Jurkat, Clone E6-1 (cell line): ENCODE measurements at regions not wholly inside any gene's neighbourhood (a gene's known extent, or its start where the extent isn't known, plus 50 kb on each side); places are given as distances from the start of the nearest gene placed in this dataset.

Source experiments
- DNase-seq: peaks from one replicate; pipeline ENCODE4 v3.0.0-alpha.2; 2011; ENCODE audit warnings: low read depth, low spot score
- H3K4me3 ChIP-seq: 2 replicates; pipeline ENCODE4 v1.5.1; 2011; ENCODE audit warnings: mild to moderate bottlenecking, low read length, control low read depth, moderate library complexity

DNA sequence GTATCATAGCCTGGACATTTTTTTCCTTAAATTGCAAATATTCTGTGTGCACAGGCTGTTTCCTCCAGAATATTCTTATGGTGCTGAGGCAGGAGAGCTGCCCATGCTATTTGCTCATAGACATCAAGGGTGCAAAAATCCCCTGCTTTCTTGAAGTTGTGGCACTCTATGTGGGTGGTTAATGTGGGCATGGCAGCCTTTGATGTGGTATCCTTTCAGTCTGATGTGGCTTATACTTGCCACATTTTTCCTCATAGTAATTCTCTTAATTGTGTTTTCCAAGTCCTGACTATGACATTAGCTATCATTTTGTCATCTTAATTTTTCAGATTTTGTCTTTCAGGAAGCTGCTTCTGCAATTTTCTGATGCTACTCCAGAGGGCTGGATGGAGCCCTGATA, 353.3 kb downstream of the YTHDC2 start:
- DNase-seq = peak; percentile 72
- H3K4me3 ChIP-seq = no peak overlapping the region

DNA sequence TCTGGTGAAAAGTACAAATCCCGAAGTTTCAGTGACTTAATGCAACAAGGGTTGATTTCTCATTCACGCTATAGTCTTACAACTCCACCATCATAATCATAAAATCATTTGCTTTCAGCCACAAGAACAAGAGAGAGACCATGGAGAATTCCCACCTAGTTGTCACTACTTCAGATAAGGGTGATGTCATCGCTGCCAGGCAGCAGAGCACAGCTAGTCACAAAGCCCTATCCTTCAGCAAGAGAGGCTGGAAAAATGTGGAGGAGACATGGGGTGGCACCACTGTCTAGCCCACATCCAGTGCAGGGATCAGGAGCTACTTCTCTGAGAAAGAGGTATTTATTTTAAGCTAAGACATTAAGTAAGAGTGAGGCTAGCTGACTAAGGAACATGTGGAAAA, 356.1 kb downstream of the YTHDC2 start:
- H3K4me3 ChIP-seq = no peak overlapping the region
- DNase-seq = no peak

DNA sequence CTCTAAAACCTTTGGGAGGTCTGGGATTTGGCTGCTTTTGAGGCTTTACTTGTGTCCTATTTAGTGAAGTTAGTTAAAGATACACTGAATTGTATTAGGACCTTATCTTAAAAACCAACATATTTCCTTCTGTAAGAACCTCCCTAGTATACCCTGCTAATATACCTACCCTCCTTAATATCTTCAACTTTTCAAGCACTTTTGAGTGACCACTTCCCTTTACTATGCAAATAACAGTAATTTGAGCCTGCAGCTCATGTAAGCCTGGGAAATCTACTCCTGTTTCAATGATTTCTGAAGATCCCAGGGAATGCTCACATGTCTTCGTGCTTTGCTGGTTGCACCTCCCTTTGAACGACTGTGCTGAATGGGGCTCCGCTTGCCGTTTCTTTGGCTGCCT, 358.5 kb downstream of the YTHDC2 start:
- no peak for DNase-seq
- no peak overlapping the region for H3K4me3 ChIP-seq

DNA sequence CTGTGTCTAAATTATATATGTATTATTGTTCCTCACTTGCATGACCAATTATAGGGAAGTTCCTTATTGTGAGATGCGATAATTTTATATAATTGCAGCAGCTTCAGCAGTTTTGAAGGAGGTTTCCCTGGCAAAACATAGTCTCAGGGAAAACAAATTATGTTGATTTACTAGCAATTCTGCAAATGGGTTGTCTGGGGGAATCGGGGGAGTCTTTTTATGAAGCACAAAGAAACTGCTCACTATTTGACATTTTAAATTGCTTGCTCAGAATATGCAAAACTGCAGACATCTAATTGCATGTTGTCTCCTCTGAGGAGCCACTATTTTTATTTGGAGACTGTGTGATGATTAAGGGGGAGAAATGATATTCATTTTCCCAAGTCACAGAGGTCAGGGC, 361.6 kb downstream of the YTHDC2 start:
- H3K4me3 ChIP-seq = no peak overlapping the region
- no peak for DNase-seq

DNA sequence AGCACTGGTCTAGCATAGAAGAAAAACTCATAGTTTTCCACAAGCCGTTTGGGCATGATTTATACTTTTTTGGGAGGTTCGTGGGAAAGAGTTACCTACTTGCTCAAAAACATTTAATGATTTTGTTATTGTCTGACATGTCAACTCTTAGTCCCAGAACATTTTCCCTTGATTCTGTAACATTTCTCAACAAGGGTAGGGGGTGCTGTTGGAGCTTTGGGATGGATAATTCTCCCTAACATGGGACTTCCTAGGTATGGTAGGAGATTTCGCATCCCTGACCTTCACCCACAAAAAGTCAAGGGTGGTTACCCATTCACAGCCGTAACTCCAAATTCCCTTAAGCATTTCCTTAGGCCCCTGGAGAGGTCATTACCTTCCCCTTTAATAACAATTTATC, 378.0 kb downstream of the YTHDC2 start:
- no peak for DNase-seq

DNA sequence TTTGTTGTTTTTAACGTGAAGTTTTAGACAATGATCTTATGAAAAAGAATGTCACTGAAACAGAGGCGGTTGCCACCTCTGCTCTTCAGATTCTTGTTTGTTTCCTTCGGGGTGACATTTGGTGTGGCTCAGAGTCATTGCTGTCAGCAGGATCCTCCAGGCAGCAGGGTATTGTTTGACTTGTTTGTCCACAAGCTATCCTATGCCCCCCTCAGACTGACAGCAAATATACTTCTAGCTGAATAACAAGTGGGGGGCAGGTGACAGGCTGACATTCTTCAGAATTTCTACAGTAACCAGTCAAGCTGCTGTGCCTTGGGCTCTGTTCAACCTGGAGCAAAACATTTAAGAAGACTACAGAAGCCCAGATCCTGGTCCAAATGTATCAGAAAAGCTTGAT, 383.3 kb downstream of the YTHDC2 start:
- no peak for DNase-seq

More for the DNA sequence above, 378.0 kb downstream of the YTHDC2 start:
- H3K4me3 ChIP-seq = no peak overlapping the region

DNA sequence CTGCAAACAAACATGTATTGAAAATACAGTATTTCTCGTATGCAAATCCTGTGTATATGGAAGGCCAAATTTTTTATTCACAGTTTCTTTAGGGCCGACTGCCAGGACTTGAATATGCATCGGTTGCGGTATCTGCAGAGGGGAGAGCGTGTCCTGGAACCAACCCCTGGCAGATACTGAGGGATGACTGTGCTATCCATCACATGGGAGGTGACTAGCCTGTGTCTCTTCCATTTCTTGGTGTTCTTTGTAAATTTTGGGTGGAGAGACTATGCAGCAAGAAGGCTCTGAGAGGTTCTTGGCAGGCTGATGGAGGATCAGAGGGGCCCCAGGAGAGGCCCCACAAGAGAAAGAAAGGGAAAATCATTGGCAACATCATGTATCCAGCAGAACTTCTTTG, 384.3 kb downstream of the YTHDC2 start:
- no peak for DNase-seq
- no peak overlapping the region for H3K4me3 ChIP-seq

More for the DNA sequence above, 383.3 kb downstream of the YTHDC2 start:
- no peak overlapping the region for H3K4me3 ChIP-seq

DNA sequence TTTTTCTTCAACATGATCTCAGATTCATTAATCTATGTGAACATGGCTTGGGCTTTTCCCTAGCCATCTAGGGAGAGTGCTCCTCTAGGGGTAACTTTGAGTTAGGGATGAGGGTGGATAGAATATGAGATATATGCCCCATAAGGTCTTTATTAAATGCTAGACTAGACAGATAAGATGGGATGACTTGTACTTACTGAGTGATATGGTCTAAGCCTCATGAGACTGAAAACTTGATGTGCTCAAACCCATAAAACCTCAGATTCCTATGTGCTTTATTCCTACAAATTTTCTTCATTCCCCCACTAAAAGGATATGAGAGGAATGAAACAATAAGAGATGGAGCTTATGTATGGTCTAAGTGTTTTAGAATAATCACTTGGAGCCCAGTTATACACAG, 386.6 kb downstream of the YTHDC2 start:
- no peak overlapping the region for H3K4me3 ChIP-seq

DNA sequence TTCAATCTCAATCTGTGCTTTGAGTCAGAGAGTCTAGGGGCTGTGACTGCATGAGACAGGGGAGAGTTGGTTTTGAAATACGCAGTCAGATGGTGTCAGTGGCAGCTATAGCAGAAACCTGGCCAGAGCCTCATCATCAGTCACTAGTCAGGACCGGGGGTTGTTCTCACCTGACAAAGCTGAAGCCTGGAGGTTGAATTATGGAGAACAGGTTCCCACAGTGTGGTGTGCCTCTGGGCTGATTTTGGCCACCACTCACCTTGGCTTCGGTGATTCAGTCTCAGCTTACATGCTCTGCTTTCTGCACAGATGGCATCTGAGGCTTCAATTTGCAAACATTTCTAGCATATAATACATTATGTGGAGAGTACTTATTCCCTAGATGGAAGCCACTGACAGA, 387.3 kb downstream of the YTHDC2 start:
- H3K4me3 ChIP-seq = no peak overlapping the region
- DNase-seq = no peak

More for the DNA sequence above, 386.6 kb downstream of the YTHDC2 start:
- DNase-seq = no peak

DNA sequence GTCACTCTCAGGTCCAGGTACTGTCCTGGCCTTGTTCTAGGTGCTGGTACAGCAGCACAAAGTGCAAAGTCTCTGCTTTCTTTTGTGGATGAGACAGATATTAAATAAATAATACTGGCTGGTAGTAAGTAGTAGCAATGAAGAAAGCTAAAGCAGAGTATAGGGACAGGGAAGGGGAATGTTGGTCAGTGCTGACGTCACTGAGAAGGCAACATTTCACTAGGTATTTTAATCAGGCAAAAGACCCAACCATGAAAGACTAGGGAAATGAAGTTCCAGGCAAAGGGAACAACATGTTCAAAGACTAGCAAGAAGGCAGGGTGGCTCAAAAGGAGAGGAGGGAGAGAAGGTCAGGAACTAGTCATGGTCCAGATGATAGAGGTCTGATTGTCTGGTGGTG, 388.2 kb downstream of the YTHDC2 start:
- DNase-seq = no peak
- no peak overlapping the region for H3K4me3 ChIP-seq

DNA sequence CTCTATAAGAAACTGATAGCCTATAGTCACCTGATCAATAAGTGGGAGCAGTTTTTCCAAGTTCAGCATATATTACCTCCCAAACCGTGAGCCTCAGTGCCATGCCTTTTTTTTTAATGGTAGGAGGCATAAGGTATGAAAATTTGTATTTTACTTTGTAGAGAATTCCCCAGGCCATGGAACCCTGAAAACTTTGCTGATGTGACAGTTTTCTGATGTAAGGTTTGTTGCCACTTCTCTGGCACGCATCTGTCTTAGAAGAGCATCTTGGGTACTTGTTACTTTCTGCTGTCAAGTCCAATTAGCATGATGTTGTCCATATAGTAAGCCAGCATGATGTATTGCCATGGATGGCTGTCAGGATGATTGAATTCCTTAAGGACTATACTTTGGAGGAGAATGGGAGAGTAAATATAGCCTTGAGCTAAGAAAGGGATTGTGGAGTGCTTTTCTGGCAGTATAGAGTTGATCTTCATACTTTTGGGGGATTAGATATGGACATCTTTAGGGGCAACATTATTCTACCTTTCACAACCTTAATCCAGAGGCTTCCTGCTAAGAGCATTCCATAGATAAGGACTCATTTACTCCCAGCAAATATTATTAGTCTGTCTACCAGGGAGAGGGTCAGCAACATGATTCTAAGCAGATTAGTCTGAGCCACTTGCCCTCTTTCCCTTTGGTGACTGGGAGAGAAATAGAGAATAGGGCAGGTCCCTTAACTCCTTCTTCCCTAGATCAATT, 389.6 kb downstream of the YTHDC2 start:
- no peak for DNase-seq

DNA sequence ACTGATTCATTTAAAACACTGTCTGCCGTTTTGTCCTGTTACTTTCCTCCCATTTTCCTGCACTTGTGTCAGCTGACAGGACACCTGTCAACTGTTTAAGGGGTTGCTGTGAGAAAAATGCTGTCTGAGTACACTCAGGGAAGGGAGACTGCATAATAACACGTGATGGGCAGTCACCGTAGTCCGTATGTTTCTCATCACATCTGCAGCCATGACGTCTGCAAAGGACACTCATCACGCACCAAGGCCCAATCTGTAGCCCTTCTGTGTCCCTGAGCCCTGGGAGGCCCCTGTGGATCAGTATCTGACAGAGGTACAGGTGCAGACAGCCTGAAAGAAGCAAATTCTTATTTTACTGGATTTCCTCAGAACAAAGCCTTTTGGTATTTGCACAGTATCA, 396.3 kb downstream of the YTHDC2 start:
- no peak for DNase-seq
- H3K4me3 ChIP-seq = no peak overlapping the region

More for the DNA sequence above, 389.6 kb downstream of the YTHDC2 start:
- H3K4me3 ChIP-seq = no peak overlapping the region

DNA sequence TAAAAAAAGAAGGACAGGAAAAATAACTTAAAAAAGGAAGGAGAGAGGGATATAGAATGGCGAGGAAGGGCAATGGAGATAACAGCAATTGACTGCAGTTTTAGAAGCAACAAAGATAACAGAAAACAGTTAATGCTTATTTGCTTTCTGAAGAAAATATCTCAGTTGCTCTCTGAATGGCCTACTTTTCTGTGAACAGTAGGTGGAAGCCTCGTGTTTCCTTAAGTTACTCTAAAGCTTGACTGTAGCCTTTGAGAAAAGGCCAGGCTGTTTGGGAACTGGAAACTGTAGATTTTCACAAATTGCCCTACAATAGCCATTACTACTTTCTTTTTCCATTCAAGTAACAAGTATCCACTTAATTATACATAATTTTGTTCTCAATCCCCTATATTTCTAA, 404.5 kb downstream of the YTHDC2 start:
- no peak overlapping the region for H3K4me3 ChIP-seq
- DNase-seq = no peak

DNA sequence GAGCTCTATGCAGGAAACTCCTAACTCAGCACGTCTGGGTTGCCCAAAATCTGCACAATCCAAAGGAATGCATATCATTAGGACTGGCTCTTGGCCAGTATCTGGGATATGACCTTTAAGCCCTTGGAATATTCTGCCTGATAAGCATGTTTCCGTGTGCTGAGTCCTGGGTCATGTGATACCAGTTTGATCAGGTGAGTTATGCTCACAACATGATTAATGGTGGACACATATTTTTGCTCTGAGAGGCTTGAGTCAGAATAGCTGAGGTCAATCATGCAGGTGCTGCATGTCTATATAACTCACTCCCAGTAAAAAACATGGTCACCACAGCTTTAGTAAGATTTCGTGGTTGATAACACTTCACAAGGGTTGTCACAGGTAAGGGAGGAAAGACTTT, 408.8 kb downstream of the YTHDC2 start:
- no peak overlapping the region for H3K4me3 ChIP-seq
- DNase-seq = no peak

DNA sequence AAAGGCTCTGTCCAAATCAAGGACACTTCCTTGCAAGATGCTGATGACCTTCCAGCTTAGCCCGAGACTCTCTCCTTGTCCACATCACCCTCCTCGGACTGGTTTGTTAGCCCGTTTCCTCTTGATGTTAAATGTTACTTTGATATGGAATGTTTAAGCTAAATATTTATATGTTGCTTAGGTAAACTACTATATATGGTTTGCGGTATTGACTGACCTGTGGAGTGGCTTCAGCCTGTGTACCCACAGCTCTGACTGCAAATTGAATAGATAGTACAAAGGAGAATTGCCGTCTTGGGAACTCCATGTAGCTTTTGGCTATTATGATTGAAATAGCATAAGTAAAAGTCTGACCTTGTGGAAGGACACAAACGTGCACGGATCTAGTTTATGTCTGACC, 422.0 kb downstream of the YTHDC2 start:
- DNase-seq = no peak
- H3K4me3 ChIP-seq = no peak overlapping the region

DNA sequence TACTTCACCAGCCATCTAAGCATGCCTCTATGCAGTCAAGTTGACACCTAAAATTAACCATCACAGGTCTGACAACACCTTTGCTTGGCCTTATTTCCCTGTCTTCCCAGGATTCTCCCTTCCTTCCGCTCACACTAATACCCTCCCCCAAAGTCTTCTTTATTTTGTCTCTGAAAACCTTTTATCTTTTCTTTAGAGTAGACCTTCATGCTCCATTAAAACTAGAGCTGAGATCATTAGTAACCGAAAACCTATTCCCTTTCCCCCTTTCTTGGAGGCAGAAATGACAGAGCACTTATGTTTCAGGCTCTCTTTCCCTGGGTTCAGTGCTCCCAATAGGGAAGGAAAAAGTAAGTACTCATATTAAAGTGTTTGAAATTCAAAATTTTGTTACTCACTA, 423.8 kb downstream of the YTHDC2 start:
- DNase-seq = no peak
- no peak overlapping the region for H3K4me3 ChIP-seq

DNA sequence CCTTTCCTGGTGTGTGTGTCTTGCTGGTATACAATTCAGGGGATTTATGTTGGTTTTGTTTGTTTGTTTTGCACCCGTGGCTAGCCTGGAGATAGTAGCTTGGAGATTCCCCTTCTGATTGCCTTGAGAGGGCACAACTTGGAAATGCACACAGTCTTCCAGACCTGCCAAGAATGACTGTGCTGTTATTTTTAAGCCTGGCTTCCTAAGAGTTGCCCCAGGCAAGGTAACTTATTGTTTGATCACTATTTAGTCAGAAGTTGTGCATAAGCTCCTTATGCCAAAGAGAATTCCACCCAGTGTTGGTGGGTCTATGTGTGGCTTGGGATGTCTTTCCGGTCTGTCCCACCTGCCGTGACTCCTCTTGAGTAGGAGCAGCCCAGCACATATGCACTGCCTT, 421.9 kb upstream of the KCNN2 start:
- no peak for DNase-seq
- no peak overlapping the region for H3K4me3 ChIP-seq

DNA sequence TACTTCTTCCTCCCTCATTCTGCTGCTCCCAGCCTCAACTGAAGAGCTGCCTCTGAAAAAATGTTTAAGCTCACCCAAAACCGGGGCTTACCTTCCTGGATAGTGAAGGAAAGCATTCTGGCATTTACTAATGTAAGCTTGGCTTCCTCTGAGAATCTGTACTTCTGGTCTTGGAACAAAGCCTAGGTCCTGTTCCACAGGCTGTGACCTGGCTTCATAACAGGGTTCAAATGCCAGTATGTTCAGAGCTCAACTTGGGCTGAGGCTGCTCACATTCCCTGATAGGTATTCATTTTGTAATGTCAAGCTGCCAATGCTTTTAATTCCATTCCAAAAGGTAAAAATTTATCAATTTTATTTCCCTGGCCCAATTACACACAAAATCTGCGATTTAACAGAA, 411.7 kb upstream of the KCNN2 start:
- DNase-seq = no peak

DNA sequence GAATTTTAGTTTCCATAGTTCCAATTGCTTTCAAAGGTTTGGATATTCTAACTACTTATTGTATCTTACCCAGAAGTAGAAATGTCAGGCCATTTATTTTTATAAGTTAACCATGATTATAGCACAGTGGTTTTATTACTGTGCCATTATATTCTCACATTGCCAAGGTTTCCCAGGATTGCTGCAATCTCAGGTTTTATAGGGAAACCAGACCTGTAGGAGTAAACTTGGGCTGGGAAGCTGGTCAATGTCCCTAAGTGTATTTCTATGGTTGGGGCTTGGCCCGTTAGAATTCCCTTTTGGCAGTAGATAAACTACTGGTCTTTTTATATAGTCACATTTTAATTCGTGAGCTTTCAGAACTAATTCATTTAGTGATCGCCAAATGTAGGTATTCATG, 396.6 kb upstream of the KCNN2 start:
- H3K4me3 ChIP-seq = no peak overlapping the region

More for the DNA sequence above, 411.7 kb upstream of the KCNN2 start:
- no peak overlapping the region for H3K4me3 ChIP-seq

DNA sequence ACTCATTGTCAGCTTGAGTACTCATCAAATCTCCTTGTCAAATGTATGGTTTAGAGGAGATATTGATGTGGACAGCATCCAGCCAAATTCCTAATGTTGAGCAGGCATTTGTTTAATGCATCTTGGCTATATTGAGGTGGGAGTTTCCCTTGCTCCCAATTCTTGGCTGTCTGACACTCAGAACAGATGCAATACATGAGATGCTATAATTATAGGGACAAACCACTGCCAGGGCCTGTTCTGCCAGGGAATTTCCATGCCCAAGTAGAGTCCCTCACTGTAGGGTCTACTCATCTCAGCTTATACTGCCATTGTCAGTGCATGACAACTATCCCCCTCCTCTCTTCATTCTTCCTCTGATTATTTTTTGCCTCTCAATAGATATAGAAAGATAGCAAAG, 392.0 kb upstream of the KCNN2 start:
- H3K4me3 ChIP-seq = no peak overlapping the region
- no peak for DNase-seq

More for the DNA sequence above, 396.6 kb upstream of the KCNN2 start:
- DNase-seq = no peak

DNA sequence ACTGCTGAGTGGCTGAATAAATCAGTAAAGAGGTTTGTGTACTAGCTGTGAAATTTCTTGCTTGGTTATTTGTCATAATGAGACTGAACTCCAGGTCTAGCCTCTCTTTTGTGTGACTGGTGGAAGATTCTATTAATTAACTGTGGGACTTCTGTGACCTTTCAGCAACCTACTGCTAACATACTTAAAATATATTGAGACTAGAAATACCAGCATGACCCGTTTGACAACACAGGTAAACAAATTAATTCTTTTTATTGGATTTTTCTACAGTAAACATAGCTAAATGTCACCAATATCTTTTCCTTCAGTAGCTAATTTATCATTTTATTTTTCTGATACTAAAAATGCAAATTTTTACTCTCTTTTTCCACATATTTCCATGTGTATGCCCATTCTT, 390.4 kb upstream of the KCNN2 start:
- no peak for DNase-seq
- no peak overlapping the region for H3K4me3 ChIP-seq
